Panc1 (cell line): ENCODE measurements at regions not wholly inside any gene's neighbourhood (a gene's known extent, or its start where the extent isn't known, plus 50 kb on each side); places are given as distances from the start of the nearest gene placed in this dataset.

ENCODE experiments used
- ATAC-seq: fragments of 200-7000 bp; cut with Tn5 transposase; 2 replicates; pipeline ENCODE4 v1.9.1; 2020; ENCODE audit warnings: mild to moderate bottlenecking, moderate library complexity
- BruUV-seq: library from RNA; stranded (reverse); fragments of 400-500 nt; replicated peaks from 2 replicates; lab custom pipeline; 2021; lab: Mats Ljungman, UMichigan
- CTCF ChIA-PET: fragments of 300-600 bp; sonication (Branson Sonifier 250); formaldehyde crosslinking; loops from one replicate; lab custom pipeline; 2022; ENCODE audit warnings: antibody characterized with exemption; lab: Charles Lee
- POLR2A ChIA-PET: fragments of 300-600 bp; sonication (Branson Sonifier 250); formaldehyde crosslinking; loops from one replicate; lab custom pipeline; 2022; ENCODE audit warnings: antibody characterized with exemption; lab: Charles Lee
- DNase-seq: peaks from one replicate; pipeline ENCODE4 v3.0.0-alpha.2; 2010; ENCODE audit warnings: low read depth, low spot score
- H3K27ac ChIP-seq: 2 replicates; pipeline ENCODE4 v1.5.1; 2011; ENCODE audit warnings: mild to moderate bottlenecking, low read length, inconsistent platforms
- H3K27me3 ChIP-seq: fragments of 200-500 bp; sonication (Bioruptor generic); 2 replicates; pipeline ENCODE4 v1.6.0; 2014; ENCODE audit warnings: low read length, inconsistent platforms; ENCODE audit not compliant: control insufficient read depth, insufficient read depth
- H3K36me3 ChIP-seq: fragments of 200-500 bp; sonication (Bioruptor generic); 2 replicates; pipeline ENCODE4 v1.5.1; 2014; ENCODE audit warnings: inconsistent platforms, mild to moderate bottlenecking, low read length, moderate library complexity; ENCODE audit not compliant: control insufficient read depth, insufficient read depth
- H3K4me1 ChIP-seq: 2 replicates; pipeline ENCODE4 v1.5.1; 2011; ENCODE audit warnings: inconsistent platforms, mild to moderate bottlenecking, low read length, moderate library complexity; ENCODE audit not compliant: control insufficient read depth, insufficient read depth
- H3K4me3 ChIP-seq, 2 experiments: 2 replicates each; pipeline ENCODE4 v1.5.1; 2011 to 2012; ENCODE audit warnings: low read depth in 2 of 2, low read length in 2 of 2, mild to moderate bottlenecking in 2 of 2, inconsistent platforms in 1 of 2, moderate library complexity in 1 of 2
- H3K9me3 ChIP-seq: fragments of 200-500 bp; sonication (Bioruptor generic); 2 replicates; pipeline ENCODE4 v1.5.1; 2014; ENCODE audit warnings: low read depth, mild to moderate bottlenecking, inconsistent platforms, low read length, moderate library complexity; ENCODE audit not compliant: control insufficient read depth, insufficient read depth
- CTCF ChIP-seq: fragments of 450-650 bp; IDR thresholded peaks from 2 replicates; pipeline ENCODE4 v1.5.1; 2017; ENCODE audit warnings: mild to moderate bottlenecking
- POLR2AphosphoS5 ChIP-seq: IDR thresholded peaks from 2 replicates; pipeline ENCODE4 v1.6.1; 2012; ENCODE audit warnings: mild to moderate bottlenecking, low read depth, low read length, moderate library complexity
- REST ChIP-seq, 2 experiments: IDR thresholded peaks; 2 replicates each; pipeline ENCODE4 v1.6.1; 2011 to 2012; ENCODE audit warnings: low read depth in 2 of 2, control low read depth in 1 of 2, low read length in 1 of 2, mild to moderate bottlenecking in 1 of 2, moderate library complexity in 1 of 2; ENCODE audit not compliant: insufficient read depth in 1 of 2
- SIN3A ChIP-seq: IDR thresholded peaks from 2 replicates; pipeline ENCODE4 v1.6.1; 2012; ENCODE audit warnings: low read depth, mild to moderate bottlenecking, low read length, moderate library complexity, borderline replicate concordance; ENCODE audit not compliant: insufficient read depth
- TCF7L2 ChIP-seq: IDR thresholded peaks from 2 replicates; pipeline ENCODE4 v1.6.1; 2011; ENCODE audit warnings: mild to moderate bottlenecking, low read depth, low read length, inconsistent platforms
- in situ Hi-C: cut with HindIII; loops from 2 replicates; pipeline ENCODE4 v1.10.0; 2016; ENCODE audit warnings: low sequenced_read_pairs, low pct_unique_long_range_greater_than_20kb
- intact Hi-C: fragments of 100-400 bp; cut with micrococcal nuclease; formaldehyde crosslinking; loops from one replicate; pipeline ENCODE4 v1.10.0; 2022; ENCODE audit not compliant: unreplicated experiment

GRCh38 chr7:80078159-80078731 is 56.4 kb upstream of the GNAI1 start:
- no peak for TF ChIP-seq SIN3A
- TF ChIP-seq TCF7L2: no peak
- no peak for TF ChIP-seq REST (IDR thresholded peaks at IDR 0.05; ENCODE audit: insufficient read depth in 1 of 2, low read depth in 2 of 2, low read length in 1 of 2)
- no peak for TF ChIP-seq CTCF
- TF ChIP-seq POLR2AphosphoS5: no peak
- ChIA-PET CTCF (interaction anchor here (0.6 kb wide), 1 partner anchor 118 kb away, joined by 11 read pairs; no protein-coding TSS in a partner anchor), POLR2A (no interaction called here)
- no peaks in the 10 kb centered on the region for H3K4me1 ChIP-seq
- no peaks in the 10 kb centered on the region for H3K27me3 ChIP-seq
- no TSS peak for BruUV-seq
- intact Hi-C loops: no loop called here
- peak overlapping the region in 1 of 2 experiments; percentile 19; a peak in 3 of 4 replicates for H3K4me3 ChIP-seq
- DNase-seq (no peak), ATAC-seq (no peak)
- no peaks in the 10 kb centered on the region for H3K36me3 ChIP-seq
- in situ Hi-C loops: no loop called here
- H3K27ac ChIP-seq: no peak overlapping the region
- H3K9me3 ChIP-seq: no peaks in the 10 kb centered on the region

- no TSS peak for BruUV-seq
- Histone ChIP-seq H3K27ac (no peak overlapping the region), H3K4me3 (no peak overlapping the region), H3K27me3 (no peaks in the 10 kb centered on the region), H3K4me1 (no peaks in the 10 kb centered on the region), H3K9me3 (no peaks in the 10 kb centered on the region), H3K36me3 (no peaks in the 10 kb centered on the region)
- in situ Hi-C loops (no loop called here), intact Hi-C loops (no loop called here)
- no peak for DNase-seq
- no peak for ATAC-seq
- POLR2A ChIA-PET: no interaction called here
- CTCF ChIA-PET: no interaction called here
- TF ChIP-seq SIN3A (no peak), REST (IDR thresholded peaks at IDR 0.05; ENCODE audit: insufficient read depth in 1 of 2, low read depth in 2 of 2, low read length in 1 of 2) (no peak), CTCF (no peak), POLR2AphosphoS5 (no peak), TCF7L2 (no peak)
Observed at GRCh38 chr7:80070391-80070790, 64.2 kb upstream of the GNAI1 start.
